Ishikawa (cell line): ENCODE measurements at regions not wholly inside any gene's neighbourhood (a gene's known extent, or its start where the extent isn't known, plus 50 kb on each side); places are given as distances from the start of the nearest gene placed in this dataset.

Experiments
- CEBPB ChIP-seq: IDR thresholded peaks from 2 replicates; pipeline ENCODE4 v1.6.1; 2012
- CREB1 ChIP-seq: IDR thresholded peaks from 2 replicates; pipeline ENCODE4 v1.6.1; 2012; ENCODE audit warnings: low read depth
- EGR1 ChIP-seq: IDR thresholded peaks from 2 replicates; pipeline ENCODE4 v1.6.1; 2012
- EP300 ChIP-seq: IDR thresholded peaks from 2 replicates; pipeline ENCODE4 v1.6.1; 2012; ENCODE audit warnings: borderline replicate concordance
- FOXM1 ChIP-seq: IDR thresholded peaks from 2 replicates; pipeline ENCODE4 v1.6.1; 2012; ENCODE audit warnings: low read depth, borderline replicate concordance
- MAX ChIP-seq: IDR thresholded peaks from 2 replicates; pipeline ENCODE4 v1.6.1; 2012
- NFIC ChIP-seq: IDR thresholded peaks from 2 replicates; pipeline ENCODE4 v1.6.1; 2012
- RAD21 ChIP-seq: IDR thresholded peaks from 2 replicates; pipeline ENCODE4 v1.6.1; 2012; ENCODE audit warnings: low read depth
- REST ChIP-seq: IDR thresholded peaks from 2 replicates; pipeline ENCODE4 v1.6.1; 2012; ENCODE audit warnings: low read depth, mild to moderate bottlenecking
- TAF1 ChIP-seq: IDR thresholded peaks from 2 replicates; pipeline ENCODE4 v1.6.1; 2012; ENCODE audit warnings: low read depth, mild to moderate bottlenecking
- TCF12 ChIP-seq: IDR thresholded peaks from 2 replicates; pipeline ENCODE4 v1.6.1; 2012; ENCODE audit warnings: low read depth
- TEAD4 ChIP-seq: IDR thresholded peaks from 2 replicates; pipeline ENCODE4 v1.6.1; 2012
- YY1 ChIP-seq: IDR thresholded peaks from 2 replicates; pipeline ENCODE4 v1.6.1; 2012; ENCODE audit warnings: low read depth
- ZBTB7A ChIP-seq: IDR thresholded peaks from 2 replicates; pipeline ENCODE4 v1.6.1; 2012; ENCODE audit warnings: low read depth
- TF ChIP-seq, protein P1 (sequence below): IDR thresholded peaks from 2 replicates; pipeline ENCODE4 v1.6.1; 2012

GRCh38 chr18:42520138-42520537 lies 565.1 kb downstream of the PIK3C3 start:
- TF ChIP-seq, protein P1, sequence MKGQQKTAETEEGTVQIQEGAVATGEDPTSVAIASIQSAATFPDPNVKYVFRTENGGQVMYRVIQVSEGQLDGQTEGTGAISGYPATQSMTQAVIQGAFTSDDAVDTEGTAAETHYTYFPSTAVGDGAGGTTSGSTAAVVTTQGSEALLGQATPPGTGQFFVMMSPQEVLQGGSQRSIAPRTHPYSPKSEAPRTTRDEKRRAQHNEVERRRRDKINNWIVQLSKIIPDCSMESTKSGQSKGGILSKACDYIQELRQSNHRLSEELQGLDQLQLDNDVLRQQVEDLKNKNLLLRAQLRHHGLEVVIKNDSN = no peak
- TF ChIP-seq RAD21 (no peak), FOXM1 (no peak), EP300 (no peak), YY1 (no peak), REST (no peak), TAF1 (no peak), CREB1 (no peak), MAX (no peak), ZBTB7A (no peak), NFIC (no peak), CEBPB (no peak), EGR1 (no peak), TCF12 (no peak), TEAD4 (no peak)

- TF ChIP-seq FOXM1 (no peak), NFIC (no peak), TCF12 (no peak), CREB1 (no peak), EP300 (no peak), ZBTB7A (no peak), EGR1 (no peak), CEBPB (no peak), RAD21 (no peak), TAF1 (no peak), YY1 (no peak), MAX (no peak), TEAD4 (no peak), REST (no peak)
- TF ChIP-seq, protein P1 = no peak
These were observed 570.9 kb downstream of the PIK3C3 start for GRCh38 chr18:42525905-42526304.

- TF ChIP-seq TEAD4 (no peak), RAD21 (no peak), CEBPB (no peak), EGR1 (no peak), REST (no peak), MAX (no peak), EP300 (no peak), ZBTB7A (no peak), TCF12 (no peak), FOXM1 (no peak), CREB1 (no peak), NFIC (no peak), TAF1 (no peak)
- TF ChIP-seq, protein P1 = no peak
These were observed 572.7 kb downstream of the PIK3C3 start for GRCh38 chr18:42527766-42528165.

GRCh38 chr18:42530276-42530675 lies 575.2 kb downstream of the PIK3C3 start:
- TF ChIP-seq TAF1 (no peak), MAX (no peak), FOXM1 (no peak), TEAD4 (no peak), RAD21 (no peak), REST (no peak), TCF12 (no peak), ZBTB7A (no peak), EP300 (no peak), EGR1 (no peak), CREB1 (no peak), CEBPB (no peak), YY1 (no peak), NFIC (no peak)
- TF ChIP-seq, protein P1 = no peak
